A673 (cell line): ENCODE measurements at regions not wholly inside any gene's neighbourhood (a gene's known extent, or its start where the extent isn't known, plus 50 kb on each side); places are given as distances from the start of the nearest gene placed in this dataset.

Source experiments
- EZH2 ChIP-seq: fragments of 200-600 bp; sonication (generic); IDR thresholded peaks from 2 replicates; pipeline ENCODE4 v1.6.1; 2017; ENCODE audit warnings: borderline replicate concordance, low read depth, mild to moderate bottlenecking, mixed read lengths, antibody characterized with exemption, low read length; ENCODE audit not compliant: poor library complexity, severe bottlenecking
- TF ChIP-seq, protein P1 (sequence below): fragments of 300-800, 200-600 bp; sonication (generic); conservative IDR thresholded peaks from 2 replicates; pipeline ENCODE4 v1.5.1; 2017; ENCODE audit warnings: low read depth, mild to moderate bottlenecking, antibody characterized with exemption, low read length, moderate library complexity, mixed read lengths

- TF ChIP-seq, protein P1, sequence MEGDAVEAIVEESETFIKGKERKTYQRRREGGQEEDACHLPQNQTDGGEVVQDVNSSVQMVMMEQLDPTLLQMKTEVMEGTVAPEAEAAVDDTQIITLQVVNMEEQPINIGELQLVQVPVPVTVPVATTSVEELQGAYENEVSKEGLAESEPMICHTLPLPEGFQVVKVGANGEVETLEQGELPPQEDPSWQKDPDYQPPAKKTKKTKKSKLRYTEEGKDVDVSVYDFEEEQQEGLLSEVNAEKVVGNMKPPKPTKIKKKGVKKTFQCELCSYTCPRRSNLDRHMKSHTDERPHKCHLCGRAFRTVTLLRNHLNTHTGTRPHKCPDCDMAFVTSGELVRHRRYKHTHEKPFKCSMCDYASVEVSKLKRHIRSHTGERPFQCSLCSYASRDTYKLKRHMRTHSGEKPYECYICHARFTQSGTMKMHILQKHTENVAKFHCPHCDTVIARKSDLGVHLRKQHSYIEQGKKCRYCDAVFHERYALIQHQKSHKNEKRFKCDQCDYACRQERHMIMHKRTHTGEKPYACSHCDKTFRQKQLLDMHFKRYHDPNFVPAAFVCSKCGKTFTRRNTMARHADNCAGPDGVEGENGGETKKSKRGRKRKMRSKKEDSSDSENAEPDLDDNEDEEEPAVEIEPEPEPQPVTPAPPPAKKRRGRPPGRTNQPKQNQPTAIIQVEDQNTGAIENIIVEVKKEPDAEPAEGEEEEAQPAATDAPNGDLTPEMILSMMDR = no peak
- no peak for TF ChIP-seq EZH2
Observed at GRCh38 chr9:23451802-23452418, 374.1 kb downstream of the ELAVL2 start.
